ENCODE measurements at regions not wholly inside any gene's neighbourhood (a gene's known extent, or its start where the extent isn't known, plus 50 kb on each side); places are given as distances from the start of the nearest gene placed in this dataset.
"Not testable (repeated sequence)": the region's sequence is repeated elsewhere in the genome, so short reads cannot be mapped to it uniquely, and the experiment has no call there.

GRCh38 chrX:150229030-150229429 lies 134.1 kb upstream of the MAMLD1 start:
- DNase-seq (ENCODE audit: extremely low spot score, insufficient read length, low read depth), result no peak
- FAIRE-seq, result no peak

GRCh38 chrX:150229481-150229880 lies 133.6 kb upstream of the MAMLD1 start:
- FAIRE-seq (no peak), DNase-seq (ENCODE audit: extremely low spot score, insufficient read length, low read depth) (no peak)

GRCh38 chrX:150230952-150231351 lies 132.2 kb upstream of the MAMLD1 start:
- FAIRE-seq, result not testable (repeated sequence)

GRCh38 chrX:150231368-150231767 lies 131.7 kb upstream of the MAMLD1 start:
- DNase-seq (ENCODE audit: extremely low spot score, insufficient read length, low read depth), result not testable (repeated sequence)

More at GRCh38 chrX:150230952-150231351, 132.2 kb upstream of the MAMLD1 start:
- DNase-seq (ENCODE audit: extremely low spot score, insufficient read length, low read depth), result not testable (repeated sequence)

GRCh38 chrX:150232222-150232621 lies 130.9 kb upstream of the MAMLD1 start:
- not testable (repeated sequence) for DNase-seq (ENCODE audit: extremely low spot score, insufficient read length, low read depth); FAIRE-seq

More at GRCh38 chrX:150231368-150231767, 131.7 kb upstream of the MAMLD1 start:
- not testable (repeated sequence) for FAIRE-seq

- DNase-seq (ENCODE audit: extremely low spot score, insufficient read length, low read depth) (no peak), FAIRE-seq (no peak)
Measured at GRCh38 chrX:150234126-150234525, 129.0 kb upstream of the MAMLD1 start.

GRCh38 chrX:150236327-150236726 lies 126.8 kb upstream of the MAMLD1 start:
- no peak for FAIRE-seq
- no peak for DNase-seq (ENCODE audit: extremely low spot score, insufficient read length, low read depth)

- FAIRE-seq (no peak), DNase-seq (ENCODE audit: extremely low spot score, insufficient read length, low read depth) (no peak)
Measured at GRCh38 chrX:150238632-150239382, 124.3 kb upstream of the MAMLD1 start.

GRCh38 chrX:150239946-150240642 lies 123.0 kb upstream of the MAMLD1 start:
- no peak for DNase-seq (ENCODE audit: extremely low spot score, insufficient read length, low read depth)
- FAIRE-seq, result no peak

GRCh38 chrX:150240643-150240970 lies 122.5 kb upstream of the MAMLD1 start:
- no peak for FAIRE-seq

GRCh38 chrX:150253959-150254620 lies 109.0 kb upstream of the MAMLD1 start:
- no peak for FAIRE-seq
- DNase-seq (ENCODE audit: extremely low spot score, insufficient read length, low read depth), result no peak

More at GRCh38 chrX:150240643-150240970, 122.5 kb upstream of the MAMLD1 start:
- DNase-seq (ENCODE audit: extremely low spot score, insufficient read length, low read depth), result no peak

GRCh38 chrX:150254909-150255308 lies 108.2 kb upstream of the MAMLD1 start:
- FAIRE-seq, result no peak

GRCh38 chrX:150255441-150256296 lies 107.4 kb upstream of the MAMLD1 start:
- DNase-seq (ENCODE audit: extremely low spot score, insufficient read length, low read depth) (no peak), FAIRE-seq (no peak)

More at GRCh38 chrX:150254909-150255308, 108.2 kb upstream of the MAMLD1 start:
- DNase-seq (ENCODE audit: extremely low spot score, insufficient read length, low read depth), result no peak

- FAIRE-seq, result no peak
- DNase-seq (ENCODE audit: extremely low spot score, insufficient read length, low read depth), result no peak
Measured at GRCh38 chrX:150256297-150256650, 106.8 kb upstream of the MAMLD1 start.

- no peak for FAIRE-seq
- DNase-seq (ENCODE audit: extremely low spot score, insufficient read length, low read depth), result no peak
Measured at GRCh38 chrX:150257353-150258175, 105.6 kb upstream of the MAMLD1 start.

- FAIRE-seq (no peak), DNase-seq (ENCODE audit: extremely low spot score, insufficient read length, low read depth) (no peak)
Measured at GRCh38 chrX:150258176-150258425, 105.0 kb upstream of the MAMLD1 start.

GRCh38 chrX:150258463-150259430 lies 104.4 kb upstream of the MAMLD1 start:
- FAIRE-seq, result no peak
- no peak for DNase-seq (ENCODE audit: extremely low spot score, insufficient read length, low read depth)

GRCh38 chrX:150262456-150262855 lies 100.7 kb upstream of the MAMLD1 start:
- FAIRE-seq, result no peak
- no peak for DNase-seq (ENCODE audit: extremely low spot score, insufficient read length, low read depth)

Data from GM18507 (cell line).